Tongue (tissue), 1 donor: ENCODE measurements at regions not wholly inside any gene's neighbourhood (a gene's known extent, or its start where the extent isn't known, plus 50 kb on each side); places are given as distances from the start of the nearest gene placed in this dataset.

Source experiments
- DNase-seq: peaks from one replicate; pipeline ENCODE4 v3.0.0-alpha.2; 2015

DNA sequence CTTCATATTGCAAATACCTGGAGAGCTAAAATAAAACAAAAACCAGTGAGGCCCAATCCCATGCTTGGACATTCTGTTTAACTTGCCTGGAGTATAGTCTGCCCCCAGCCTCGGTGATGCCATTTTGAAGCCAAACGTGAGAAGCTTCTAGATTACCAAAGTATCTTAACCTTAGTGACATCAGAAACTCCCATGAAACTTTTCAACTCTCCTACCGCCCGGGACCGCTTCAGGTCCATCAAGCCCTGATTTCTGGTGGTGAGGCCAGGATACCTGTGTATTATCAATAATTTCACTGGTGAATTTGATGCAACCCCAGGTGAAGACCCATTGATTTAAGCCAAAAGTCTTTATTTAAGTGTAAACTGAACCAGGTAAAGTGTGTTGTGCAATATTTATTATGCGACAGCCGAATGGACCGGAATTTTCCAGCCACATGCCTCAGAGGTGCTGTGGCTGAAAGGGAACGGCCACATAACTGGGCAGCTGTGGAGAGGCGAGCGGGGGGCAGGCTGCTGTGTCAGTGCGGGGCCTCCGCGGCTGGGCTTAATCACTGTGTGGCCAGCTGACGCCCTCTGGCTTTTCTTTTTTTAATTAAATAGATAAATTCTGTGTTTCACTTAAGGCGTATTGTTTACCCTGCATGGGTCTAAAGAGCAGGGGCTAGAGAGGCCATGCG lies 385.5 kb upstream of the B3GAT1 start:
- DNase-seq: no peak

DNA sequence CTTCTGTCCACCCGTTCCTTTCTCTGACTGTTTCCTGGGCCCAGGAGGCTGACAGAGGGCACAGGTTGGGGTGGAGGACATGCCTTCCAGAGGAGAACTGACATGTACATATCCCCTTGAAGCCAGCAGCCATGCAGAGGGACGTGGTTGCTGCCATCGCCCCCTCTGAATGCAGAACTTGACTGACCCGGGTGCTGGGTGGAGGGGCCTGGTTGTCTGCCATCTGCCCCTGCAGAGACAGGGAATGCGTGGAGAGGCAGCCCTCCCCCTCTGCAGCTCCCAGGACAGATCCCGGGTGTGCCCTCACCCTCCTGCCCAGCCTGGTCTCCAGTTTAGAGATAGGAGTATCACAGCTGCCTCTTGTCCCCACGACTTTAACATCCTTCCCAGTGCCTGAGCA lies 383.0 kb upstream of the B3GAT1 start:
- DNase-seq: no peak

- DNase-seq: no peak
Measured at GRCh38 chr11:134794192-134794591, 382.1 kb upstream of the B3GAT1 start.

GRCh38 chr11:134792677-134793076 lies 380.6 kb upstream of the B3GAT1 start:
- DNase-seq: no peak

DNA sequence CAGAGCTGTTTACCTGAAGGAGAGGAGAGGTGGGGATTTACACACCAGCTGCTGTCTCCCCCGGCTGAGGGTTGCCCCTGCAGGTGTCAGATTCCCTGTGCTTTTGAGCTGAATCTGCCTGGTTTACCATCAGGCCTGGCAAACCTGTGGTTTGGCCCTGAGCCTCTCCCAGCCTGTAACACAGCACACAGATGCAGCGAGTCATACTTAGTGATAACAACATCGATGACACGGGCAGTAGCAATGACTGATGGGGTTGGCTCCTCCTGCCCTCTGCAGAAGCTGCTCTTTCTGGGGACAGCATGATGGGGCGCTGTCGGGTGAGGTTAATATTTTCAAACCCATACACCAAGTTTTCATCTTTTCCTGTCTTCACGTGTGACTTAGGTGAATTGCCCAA lies 380.0 kb upstream of the B3GAT1 start:
- no peak for DNase-seq

DNA sequence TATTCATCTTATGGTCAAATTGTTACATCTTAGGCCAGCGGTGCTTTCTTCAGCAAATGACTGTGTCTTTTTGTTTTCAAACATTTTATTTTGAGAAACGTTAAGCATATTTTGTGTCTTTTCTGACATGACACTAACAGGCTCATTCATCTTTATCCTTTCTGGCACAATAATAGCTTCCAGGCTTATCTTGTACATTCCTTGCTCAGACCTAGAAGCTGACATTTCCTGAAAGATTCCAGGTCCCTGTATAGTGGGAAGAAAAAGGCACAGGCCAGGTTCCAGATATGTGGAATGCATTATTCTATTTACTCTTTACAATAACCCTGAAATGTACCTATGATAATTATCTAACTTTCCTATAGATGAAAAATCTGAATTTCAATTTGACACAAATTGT lies 379.1 kb upstream of the B3GAT1 start:
- DNase-seq: no peak

DNA sequence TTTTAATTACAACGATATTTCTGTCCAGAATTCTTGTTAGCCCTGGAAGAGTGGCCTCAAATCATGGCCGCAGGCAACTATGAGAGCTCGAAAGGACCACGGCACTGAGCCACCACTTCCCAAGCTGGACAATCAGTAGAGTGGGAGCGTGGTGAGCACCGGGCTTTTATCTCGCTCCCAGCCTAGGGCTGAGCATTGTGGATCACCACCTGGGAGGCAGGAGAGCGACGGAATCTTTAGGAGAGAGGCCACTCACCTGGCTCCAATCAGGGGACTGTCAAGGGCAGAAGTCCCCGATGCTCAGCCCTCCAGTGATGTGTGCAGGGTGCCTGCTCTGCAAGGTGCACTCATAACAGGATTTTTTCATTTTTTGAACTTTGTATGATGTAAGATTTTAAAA lies 377.1 kb upstream of the B3GAT1 start:
- no peak for DNase-seq

GRCh38 chr11:134786636-134787035 lies 374.6 kb upstream of the B3GAT1 start:
- no peak for DNase-seq

DNA sequence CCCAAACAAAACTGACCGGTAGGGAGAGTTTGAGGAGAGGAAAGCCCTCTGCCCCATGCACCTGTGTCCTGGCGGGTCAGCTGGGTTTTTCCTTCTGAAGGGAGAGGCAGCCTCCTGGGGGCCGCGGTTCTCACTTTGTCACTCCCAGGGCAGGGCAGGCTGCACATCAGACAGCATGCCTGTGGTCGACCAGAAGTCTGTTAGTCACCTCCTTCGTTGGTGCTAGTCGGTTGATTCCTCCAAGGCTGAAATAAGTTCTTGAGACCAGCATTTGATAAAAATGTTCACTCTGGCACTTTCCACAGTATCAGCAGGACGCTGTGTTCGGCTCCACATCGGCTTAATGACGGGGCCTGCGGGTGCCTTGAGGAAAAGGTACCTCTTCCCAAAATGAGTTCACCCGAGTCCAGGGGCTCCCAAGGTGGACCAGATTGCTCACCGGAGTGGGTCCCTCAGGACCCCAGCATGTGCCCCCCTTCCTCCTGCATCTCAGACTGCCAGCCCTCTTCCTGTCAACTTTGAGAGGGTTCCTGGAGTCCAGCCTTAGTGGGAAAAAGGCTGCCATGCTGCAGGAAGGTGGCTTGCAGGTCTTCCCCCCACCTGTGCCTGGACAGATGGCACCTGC lies 373.7 kb upstream of the B3GAT1 start:
- DNase-seq: no peak

- no peak for DNase-seq
Measured at GRCh38 chr11:134785059-134785458, 373.0 kb upstream of the B3GAT1 start.

DNA sequence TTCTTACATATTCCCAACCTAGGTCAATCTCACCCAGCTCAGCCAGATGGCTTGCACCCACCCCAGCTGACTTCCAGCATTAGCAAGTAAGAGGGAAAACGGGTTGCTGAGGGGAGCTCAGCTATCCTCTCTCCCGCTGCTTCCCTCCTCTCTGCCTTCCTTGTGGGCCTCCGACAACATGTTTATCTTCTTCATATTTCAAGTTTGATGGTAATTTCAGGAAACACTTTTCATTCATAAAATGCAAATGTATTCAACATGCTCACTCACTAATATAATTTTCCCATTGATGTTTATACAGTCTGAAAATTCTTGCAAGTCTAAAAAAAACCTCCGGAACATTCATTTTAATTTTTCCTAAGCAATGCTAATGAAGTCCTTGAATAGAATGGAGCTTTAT lies 372.5 kb upstream of the B3GAT1 start:
- DNase-seq: no peak

GRCh38 chr11:134784046-134784445 lies 372.0 kb upstream of the B3GAT1 start:
- DNase-seq: no peak

GRCh38 chr11:134783234-134783633 lies 371.2 kb upstream of the B3GAT1 start:
- DNase-seq: no peak

DNA sequence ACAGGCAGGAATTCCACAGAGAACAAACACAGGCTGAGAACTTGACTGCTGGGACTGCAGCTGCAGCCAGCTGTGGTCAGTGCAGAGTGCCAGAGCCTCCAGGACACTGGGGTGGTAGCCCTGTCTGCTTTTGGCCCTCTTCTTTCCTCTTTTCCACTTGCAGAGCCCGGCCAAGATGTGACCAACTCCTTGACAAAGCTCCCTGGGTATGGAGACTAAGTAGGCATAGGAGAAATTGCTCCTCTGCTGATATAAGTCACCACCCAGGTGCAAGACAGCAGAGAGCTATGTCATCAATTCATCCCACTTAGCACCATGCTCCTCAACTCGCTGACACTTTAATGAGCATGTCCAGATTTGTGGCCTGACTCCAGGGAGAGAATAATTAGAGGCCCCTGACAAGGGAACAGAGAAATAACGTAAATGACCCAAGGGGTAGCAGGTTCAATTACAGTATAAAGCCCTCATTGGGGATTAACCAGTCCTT lies 369.4 kb upstream of the B3GAT1 start:
- peak; percentile 53 for DNase-seq

DNA sequence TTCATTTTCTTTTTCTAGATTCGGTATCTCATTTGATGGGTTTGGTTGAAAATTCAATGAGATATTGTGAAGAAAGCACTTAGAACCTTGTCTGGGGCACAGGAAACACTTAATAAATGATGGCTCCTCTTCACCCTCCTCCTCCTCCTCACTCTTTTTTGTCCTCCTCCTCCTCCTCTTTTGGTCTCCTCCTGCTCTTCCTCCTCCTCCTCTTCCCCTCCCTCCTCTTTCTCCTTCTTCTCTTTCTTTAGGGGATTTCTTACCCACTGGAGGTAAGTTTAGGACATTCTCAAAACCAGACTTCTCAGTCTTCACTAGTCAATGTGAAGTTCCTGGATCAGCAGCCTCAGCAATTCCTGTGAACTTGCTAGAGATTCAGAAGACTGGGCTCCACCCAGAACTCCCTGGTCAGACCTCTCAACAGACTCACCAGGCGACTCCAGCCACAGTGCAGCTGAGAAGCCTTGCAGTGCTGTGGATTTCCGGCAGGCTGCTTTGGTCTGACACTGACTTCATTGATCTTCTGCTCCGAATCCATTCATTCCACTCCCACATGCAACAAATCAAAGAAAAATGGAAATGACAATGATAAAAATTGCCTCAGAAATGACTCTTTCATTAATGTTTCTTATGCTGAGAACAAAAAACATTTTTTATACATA lies 368.6 kb upstream of the B3GAT1 start:
- peak; percentile 16 for DNase-seq

DNA sequence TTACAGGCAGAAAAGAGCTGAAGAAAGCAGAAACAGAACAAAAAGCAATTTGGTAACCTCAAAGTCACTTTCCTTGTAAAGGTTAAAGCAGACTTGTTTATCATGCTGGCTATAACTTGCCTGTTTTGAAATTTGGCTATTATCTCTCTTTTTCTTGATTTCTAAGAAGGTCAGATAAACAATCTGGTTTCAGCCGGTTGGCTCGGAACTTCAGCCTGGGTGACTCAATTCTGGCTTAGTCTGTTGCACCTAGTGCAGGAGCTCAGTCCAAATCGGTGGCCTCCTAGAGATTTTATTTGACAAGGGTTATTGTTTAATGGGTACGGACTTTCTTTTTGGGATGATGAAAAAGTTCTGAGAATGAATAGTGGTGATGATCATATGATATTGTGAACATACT lies 367.1 kb upstream of the B3GAT1 start:
- DNase-seq: no peak

- DNase-seq: no peak
Measured at GRCh38 chr11:134768463-134768862, 356.4 kb upstream of the B3GAT1 start.

- no peak for DNase-seq
Measured at GRCh38 chr11:134765565-134765964, 353.5 kb upstream of the B3GAT1 start.

GRCh38 chr11:134764966-134765365 lies 352.9 kb upstream of the B3GAT1 start:
- DNase-seq: no peak

DNA sequence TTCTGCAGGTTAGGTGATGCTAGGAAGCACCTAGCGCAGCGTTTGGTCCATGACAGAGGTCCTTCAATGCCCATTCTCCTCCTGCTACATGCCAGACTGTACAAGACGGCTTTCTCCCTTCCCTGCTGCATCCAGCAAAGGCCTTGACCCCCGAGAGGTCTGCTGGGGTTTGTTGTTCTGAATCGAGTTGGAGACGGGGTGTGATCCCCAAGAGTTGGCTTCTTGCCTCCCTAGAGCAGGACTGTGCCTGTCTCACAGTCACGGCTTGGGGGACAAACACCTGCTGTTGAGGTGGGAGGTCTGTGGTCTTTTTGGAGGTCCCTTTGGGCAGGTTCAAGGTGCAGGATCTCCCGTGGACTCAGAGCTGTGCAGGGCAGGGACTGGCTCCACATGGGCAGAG lies 352.3 kb upstream of the B3GAT1 start:
- no peak for DNase-seq

GRCh38 chr11:134763030-134763388 lies 351.0 kb upstream of the B3GAT1 start:
- DNase-seq: no peak

- DNase-seq: no peak
Measured at GRCh38 chr11:134762248-134763029, 350.4 kb upstream of the B3GAT1 start.

DNA sequence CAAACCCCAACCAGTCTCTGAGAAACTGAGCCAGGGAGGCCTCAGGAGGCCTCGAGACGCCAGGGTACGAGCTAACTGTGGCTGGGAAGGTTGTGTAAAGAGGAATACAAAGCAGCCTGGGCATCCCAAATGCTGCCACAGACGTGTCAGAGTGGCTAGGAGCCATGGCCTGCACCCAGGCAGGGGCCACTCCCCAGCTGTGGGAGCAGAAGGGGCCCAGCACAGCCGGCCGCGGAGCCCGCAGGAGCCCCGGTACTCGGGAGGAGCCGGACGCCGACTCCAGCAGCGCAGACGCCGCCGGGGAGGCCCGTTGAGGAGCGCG lies 349.8 kb upstream of the B3GAT1 start:
- no peak for DNase-seq
